Hematopoietic multipotent progenitor cell treated with erythropoietin and hydrocortisone succinate and interleukin-3 and kit ligand, for 4 days (in vitro differentiated cells): ENCODE measurements at regions not wholly inside any gene's neighbourhood (a gene's known extent, or its start where the extent isn't known, plus 50 kb on each side); places are given as distances from the start of the nearest gene placed in this dataset.

Source experiments
- DNase-seq: peaks from one replicate; pipeline ENCODE4 v3.0.0-alpha.2; 2015

GRCh38 chr3:127393131-127393820 is 105.4 kb upstream of the PRR20G start:
- no peak for DNase-seq

GRCh38 chr3:127392156-127392490 is 104.3 kb upstream of the PRR20G start:
- no peak for DNase-seq

GRCh38 chr3:127391436-127392155 is 103.8 kb upstream of the PRR20G start:
- DNase-seq = no peak

- no peak for DNase-seq
These were observed 102.6 kb upstream of the PRR20G start for GRCh38 chr3:127390365-127391025.

- DNase-seq = no peak
These were observed 102.1 kb upstream of the PRR20G start for GRCh38 chr3:127389913-127390312.

- no peak for DNase-seq
These were observed 101.6 kb upstream of the PRR20G start for GRCh38 chr3:127389420-127389819.

GRCh38 chr3:127388427-127388826 is 100.6 kb upstream of the PRR20G start:
- DNase-seq = no peak

GRCh38 chr3:127387556-127388153 is 99.8 kb upstream of the PRR20G start:
- no peak for DNase-seq

- no peak for DNase-seq
These were observed 99.3 kb upstream of the PRR20G start for GRCh38 chr3:127387119-127387518.

GRCh38 chr3:127386490-127386889 is 98.6 kb upstream of the PRR20G start:
- DNase-seq = no peak

GRCh38 chr3:127385540-127385870 is 97.7 kb upstream of the PRR20G start:
- no peak for DNase-seq

GRCh38 chr3:127384717-127385539 is 97.1 kb upstream of the PRR20G start:
- DNase-seq = no peak

GRCh38 chr3:127383656-127384179 is 95.9 kb upstream of the PRR20G start:
- DNase-seq = no peak

- DNase-seq = no peak
These were observed 90.2 kb upstream of the PRR20G start for GRCh38 chr3:127377801-127378655.

- DNase-seq = no peak
These were observed 87.5 kb upstream of the PRR20G start for GRCh38 chr3:127375151-127375930.

GRCh38 chr3:127374086-127375010 is 86.5 kb upstream of the PRR20G start:
- peak; percentile 55 for DNase-seq

- DNase-seq = no peak
These were observed 85.7 kb upstream of the PRR20G start for GRCh38 chr3:127373441-127374085.

- DNase-seq = no peak
These were observed 84.0 kb upstream of the PRR20G start for GRCh38 chr3:127371846-127372245.

- no peak for DNase-seq
These were observed 83.5 kb upstream of the PRR20G start for GRCh38 chr3:127371334-127371733.
